ENCODE measurements at regions not wholly inside any gene's neighbourhood (a gene's known extent, or its start where the extent isn't known, plus 50 kb on each side); places are given as distances from the start of the nearest gene placed in this dataset.

- TF ChIP-seq POLR2A (IDR thresholded peaks at IDR 0.05): no peak
- no peak for TF ChIP-seq CTCF (IDR thresholded peaks at IDR 0.05)
- 75 to 77% methylated on average over 4 of the region's 4 CpGs for WGBS, 2 donors
- DNase-seq (ENCODE audit: low spot score in 2 of 2): no peak
- H3K4me3 ChIP-seq (ENCODE audit: low read depth, poor library complexity, severe bottlenecking): no peak overlapping the region
- intact Hi-C loops (cut with DNase I; ENCODE audit: low total_unique reads): no loop called here
Measured at GRCh38 chr5:124466011-124466410, 280.4 kb downstream of the ZNF608 start.

GRCh38 chr5:124463851-124464250 lies 282.6 kb downstream of the ZNF608 start:
- intact Hi-C loops (cut with DNase I; ENCODE audit: low total_unique reads): no loop called here
- DNase-seq (ENCODE audit: low spot score in 2 of 2): no peak
- H3K4me3 ChIP-seq (ENCODE audit: low read depth, poor library complexity, severe bottlenecking): no peak overlapping the region
- TF ChIP-seq CTCF (IDR thresholded peaks at IDR 0.05): no peak
- WGBS, 2 donors: 91 to 94% methylated on average over 3 of the region's 3 CpGs

GRCh38 chr5:124462751-124463150 lies 283.7 kb downstream of the ZNF608 start:
- intact Hi-C loops (cut with DNase I; ENCODE audit: low total_unique reads): no loop called here
- TF ChIP-seq POLR2A (IDR thresholded peaks at IDR 0.05) (no peak), CTCF (IDR thresholded peaks at IDR 0.05) (no peak)

GRCh38 chr5:124461941-124462340 lies 284.5 kb downstream of the ZNF608 start:
- no peak for TF ChIP-seq POLR2A (IDR thresholded peaks at IDR 0.05)
- TF ChIP-seq CTCF (IDR thresholded peaks at IDR 0.05): no peak
- WGBS, 2 donors: 68 to 74% methylated on average over 5 of the region's 5 CpGs
- no peak overlapping the region for H3K4me3 ChIP-seq (ENCODE audit: low read depth, poor library complexity, severe bottlenecking)
- intact Hi-C loops (cut with DNase I; ENCODE audit: low total_unique reads): no loop called here
- DNase-seq (ENCODE audit: low spot score in 2 of 2): no peak

More at GRCh38 chr5:124462751-124463150, 283.7 kb downstream of the ZNF608 start:
- DNase-seq (ENCODE audit: low spot score in 2 of 2): no peak
- WGBS, 2 donors: 66 to 84% methylated on average over 4 of the region's 4 CpGs
- H3K4me3 ChIP-seq (ENCODE audit: low read depth, poor library complexity, severe bottlenecking): no peak overlapping the region

GRCh38 chr5:124461157-124461556 lies 285.3 kb downstream of the ZNF608 start:
- no peak for TF ChIP-seq POLR2A (IDR thresholded peaks at IDR 0.05)
- TF ChIP-seq CTCF (IDR thresholded peaks at IDR 0.05): no peak
- no peak for DNase-seq (ENCODE audit: low spot score in 2 of 2)
- 65 to 66% methylated on average over 1 of the region's 1 CpG for WGBS, 2 donors
- intact Hi-C loops (cut with DNase I; ENCODE audit: low total_unique reads): no loop called here
- H3K4me3 ChIP-seq (ENCODE audit: low read depth, poor library complexity, severe bottlenecking): no peak overlapping the region

GRCh38 chr5:124460642-124461041 lies 285.8 kb downstream of the ZNF608 start:
- 54 to 62% methylated on average over 3 of the region's 3 CpGs for WGBS, 2 donors
- DNase-seq (ENCODE audit: low spot score in 2 of 2): no peak
- no peak overlapping the region for H3K4me3 ChIP-seq (ENCODE audit: low read depth, poor library complexity, severe bottlenecking)
- intact Hi-C loops (cut with DNase I; ENCODE audit: low total_unique reads): no loop called here
- TF ChIP-seq POLR2A (IDR thresholded peaks at IDR 0.05) (no peak), CTCF (IDR thresholded peaks at IDR 0.05) (no peak)

Data from lower leg skin (tissue), 4 donors.